ENCODE measurements at regions not wholly inside any gene's neighbourhood (a gene's known extent, or its start where the extent isn't known, plus 50 kb on each side); places are given as distances from the start of the nearest gene placed in this dataset.
A peak's percentile ranks its signal among the peaks of the same experiment; 100 is the strongest.
"Not testable (repeated sequence)": the region's sequence is repeated elsewhere in the genome, so short reads cannot be mapped to it uniquely, and the experiment has no call there.

DNA sequence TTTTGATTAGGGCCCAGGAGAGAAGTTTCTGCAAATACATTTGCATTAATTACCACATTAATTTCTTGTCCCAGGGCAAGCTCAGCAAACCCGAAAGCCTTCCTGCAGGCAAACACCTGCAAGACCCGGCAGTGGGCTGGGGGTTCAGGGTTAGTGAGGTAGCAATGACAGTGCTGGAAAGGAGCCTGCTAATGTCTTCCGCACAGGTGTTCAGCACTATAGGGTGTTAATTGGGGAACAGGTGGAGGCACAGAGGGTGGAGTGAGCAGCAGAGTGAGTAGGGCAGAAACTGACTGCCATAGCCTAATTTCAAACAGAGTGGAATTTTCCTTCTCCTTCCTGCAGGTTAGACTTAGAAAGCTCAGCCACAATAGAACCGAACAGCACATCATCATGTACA lies 50.9 kb upstream of the UBASH3B start:
- H3K4me1 Mint-ChIP-seq: no peaks in the 10 kb centered on the region
- H3K36me3 Mint-ChIP-seq: no peaks in the 10 kb centered on the region
- H3K27me3 Mint-ChIP-seq: peaks cover 12% of the 10 kb centered on the region
- H3K9me3 Mint-ChIP-seq: no peaks in the 10 kb centered on the region
- H3K4me3 Mint-ChIP-seq: no peak overlapping the region
- no peak overlapping the region for H3K27ac Mint-ChIP-seq

DNA sequence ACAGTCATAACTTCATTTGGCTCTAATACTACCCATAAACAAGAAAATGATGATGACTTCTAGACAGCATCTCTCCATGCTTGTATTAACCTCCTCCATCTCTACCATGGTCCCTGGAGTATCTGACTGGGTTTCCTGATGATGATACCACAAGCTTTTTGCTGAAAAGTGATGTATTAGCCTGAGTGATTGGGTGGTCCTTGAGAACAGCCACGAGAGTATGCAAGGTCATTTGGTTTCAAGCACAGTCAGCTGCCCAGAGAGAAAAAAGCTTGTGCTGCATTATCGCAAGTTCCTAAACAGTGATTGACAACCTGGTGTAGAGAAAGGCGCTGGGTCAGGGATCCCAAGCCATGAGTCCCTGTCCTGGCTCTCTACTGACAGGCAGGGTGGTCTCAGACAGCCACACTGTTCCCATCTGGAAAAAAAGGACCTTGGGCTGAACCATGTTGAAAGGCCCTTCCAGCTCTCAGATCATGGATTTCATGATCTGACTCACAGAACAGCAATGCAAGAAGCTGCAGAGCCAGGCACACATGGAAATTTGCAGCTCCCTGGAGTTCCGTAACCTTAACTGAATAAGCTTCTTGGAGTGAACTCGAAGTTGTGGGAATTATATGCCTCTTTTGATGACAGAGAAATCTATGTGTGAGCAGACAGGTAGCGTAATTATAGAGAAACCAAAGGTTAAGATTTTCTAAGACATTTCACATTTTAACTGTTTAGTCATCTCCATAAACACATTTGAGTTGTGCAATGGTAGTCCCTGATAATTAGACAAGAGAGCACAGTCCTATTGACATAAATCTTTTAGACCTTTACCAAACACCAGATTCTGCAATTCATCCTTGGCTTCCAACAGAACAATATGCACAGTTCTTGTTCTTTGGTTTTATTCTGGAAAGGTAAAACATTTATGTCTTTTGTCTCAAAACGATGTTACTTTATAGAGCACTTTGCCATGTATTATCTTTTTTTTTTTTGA lies 54.1 kb upstream of the UBASH3B start:
- Mint-ChIP-seq H3K4me3 (no peak overlapping the region), H3K27ac (no peak overlapping the region), H3K4me1 (no peaks in the 10 kb centered on the region), H3K27me3 (peaks cover 14% of the 10 kb centered on the region), H3K9me3 (no peaks in the 10 kb centered on the region), H3K36me3 (no peaks in the 10 kb centered on the region)

- Mint-ChIP-seq H3K9me3 (no peaks in the 10 kb centered on the region), H3K27ac (no peak overlapping the region), H3K36me3 (no peaks in the 10 kb centered on the region), H3K4me1 (no peaks in the 10 kb centered on the region), H3K27me3 (peaks cover 14% of the 10 kb centered on the region), H3K4me3 (no peak overlapping the region)
Observed at GRCh38 chr11:122600290-122600689, 55.2 kb upstream of the UBASH3B start.

DNA sequence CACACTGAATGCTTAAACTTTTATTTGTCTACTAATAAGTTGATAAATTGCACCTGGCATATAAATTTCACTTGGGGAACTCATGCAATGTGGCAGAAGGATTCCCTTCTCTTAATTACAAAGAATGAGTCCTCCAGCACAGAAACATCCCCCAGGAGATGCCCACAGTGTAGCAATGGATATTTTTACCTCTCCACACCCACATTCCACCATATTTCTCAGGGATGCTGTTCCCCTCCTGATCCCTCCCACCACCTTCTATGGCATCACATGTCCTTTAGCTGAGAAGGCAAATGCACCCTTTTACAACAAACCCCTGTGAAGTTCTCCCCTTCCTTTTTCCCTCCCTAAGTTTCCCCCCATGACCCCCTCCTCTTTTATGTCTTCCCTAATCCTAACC lies 56.1 kb upstream of the UBASH3B start:
- H3K4me3 Mint-ChIP-seq: no peak overlapping the region
- H3K27me3 Mint-ChIP-seq: peaks cover 15% of the 10 kb centered on the region
- H3K9me3 Mint-ChIP-seq: no peaks in the 10 kb centered on the region
- no peaks in the 10 kb centered on the region for H3K36me3 Mint-ChIP-seq
- H3K27ac Mint-ChIP-seq: no peak overlapping the region
- H3K4me1 Mint-ChIP-seq: no peaks in the 10 kb centered on the region

GRCh38 chr11:122598971-122599370 lies 56.6 kb upstream of the UBASH3B start:
- no peaks in the 10 kb centered on the region for H3K4me1 Mint-ChIP-seq
- peaks cover 15% of the 10 kb centered on the region for H3K27me3 Mint-ChIP-seq
- H3K36me3 Mint-ChIP-seq: no peaks in the 10 kb centered on the region
- H3K9me3 Mint-ChIP-seq: no peaks in the 10 kb centered on the region
- H3K4me3 Mint-ChIP-seq: no peak overlapping the region
- no peak overlapping the region for H3K27ac Mint-ChIP-seq

DNA sequence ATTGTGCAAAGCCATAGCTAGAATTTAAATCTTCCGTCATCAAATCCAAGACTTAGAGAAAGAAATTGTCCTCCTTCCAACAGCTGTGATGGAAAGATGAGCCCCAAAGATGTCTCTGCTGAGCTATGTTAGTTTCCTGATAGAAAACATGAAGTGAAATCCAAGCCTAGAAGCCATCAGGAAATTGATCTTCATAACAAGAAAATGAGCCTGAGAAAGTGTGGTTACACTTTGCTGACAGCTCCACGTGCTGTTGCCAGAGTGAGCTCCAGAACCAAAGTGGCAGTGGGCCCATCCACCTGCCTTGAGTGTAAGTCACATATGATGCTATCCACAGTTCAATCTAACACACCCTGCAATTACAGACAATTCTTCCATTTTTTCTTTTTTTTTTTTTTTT lies 58.0 kb upstream of the UBASH3B start:
- no peaks in the 10 kb centered on the region for H3K9me3 Mint-ChIP-seq
- no peaks in the 10 kb centered on the region for H3K36me3 Mint-ChIP-seq
- H3K4me1 Mint-ChIP-seq: no peaks in the 10 kb centered on the region
- peaks cover 13% of the 10 kb centered on the region for H3K27me3 Mint-ChIP-seq
- no peak overlapping the region for H3K4me3 Mint-ChIP-seq
- H3K27ac Mint-ChIP-seq: no peak overlapping the region

- no peaks in the 10 kb centered on the region for H3K36me3 Mint-ChIP-seq
- H3K27ac Mint-ChIP-seq: peak overlapping the region in 1 of 3 donors; percentile 16
- H3K4me3 Mint-ChIP-seq: no peak overlapping the region
- H3K4me1 Mint-ChIP-seq: no peaks in the 10 kb centered on the region
- no peaks in the 10 kb centered on the region for H3K9me3 Mint-ChIP-seq
- peaks cover 12% of the 10 kb centered on the region for H3K27me3 Mint-ChIP-seq
Observed at GRCh38 chr11:122594986-122595645, 60.4 kb upstream of the UBASH3B start.

DNA sequence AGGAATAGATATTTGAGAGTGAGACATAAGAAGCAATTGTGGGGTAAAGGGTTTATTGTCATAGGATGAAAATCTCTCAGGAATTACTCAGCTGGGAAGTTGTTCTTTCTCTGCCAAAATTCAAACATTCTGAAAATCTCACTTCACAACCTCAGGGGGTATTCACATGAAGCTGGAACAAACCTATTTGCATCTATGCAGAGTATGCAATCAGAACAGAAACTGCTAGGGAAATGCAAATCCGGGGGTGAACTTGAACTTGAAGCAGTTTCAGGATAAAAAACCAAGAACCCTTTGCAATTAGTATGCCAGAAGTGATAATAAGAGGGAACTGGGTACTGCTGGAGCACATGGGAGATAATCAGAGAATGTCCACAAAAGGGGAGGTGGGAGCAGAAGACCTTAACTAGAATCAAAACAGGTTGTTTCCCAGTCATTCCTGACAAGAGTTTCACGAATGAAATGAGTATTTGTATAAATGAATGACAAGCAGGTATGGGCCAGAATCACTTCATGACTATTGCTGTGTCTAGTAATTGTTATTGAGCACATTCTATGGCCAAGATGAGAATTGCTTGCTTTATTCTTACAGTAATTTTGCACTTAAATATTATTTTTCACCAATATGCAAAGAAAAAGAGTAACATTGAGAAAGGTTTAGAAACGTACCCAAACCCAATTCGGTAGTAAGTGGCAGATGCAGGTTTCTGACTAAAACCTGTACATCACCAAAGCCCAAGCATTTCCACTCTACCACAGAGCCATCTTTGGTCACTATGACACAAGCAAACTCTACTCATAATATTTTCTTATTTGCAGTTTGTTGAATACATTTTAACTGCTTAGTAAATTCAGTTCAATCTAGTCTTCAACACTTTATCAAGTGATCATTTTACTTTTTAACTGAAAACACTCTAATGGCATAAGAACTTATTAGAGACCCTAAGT lies 61.8 kb upstream of the UBASH3B start:
- H3K9me3 Mint-ChIP-seq: no peaks in the 10 kb centered on the region
- H3K4me3 Mint-ChIP-seq: no peak overlapping the region
- no peaks in the 10 kb centered on the region for H3K4me1 Mint-ChIP-seq

DNA sequence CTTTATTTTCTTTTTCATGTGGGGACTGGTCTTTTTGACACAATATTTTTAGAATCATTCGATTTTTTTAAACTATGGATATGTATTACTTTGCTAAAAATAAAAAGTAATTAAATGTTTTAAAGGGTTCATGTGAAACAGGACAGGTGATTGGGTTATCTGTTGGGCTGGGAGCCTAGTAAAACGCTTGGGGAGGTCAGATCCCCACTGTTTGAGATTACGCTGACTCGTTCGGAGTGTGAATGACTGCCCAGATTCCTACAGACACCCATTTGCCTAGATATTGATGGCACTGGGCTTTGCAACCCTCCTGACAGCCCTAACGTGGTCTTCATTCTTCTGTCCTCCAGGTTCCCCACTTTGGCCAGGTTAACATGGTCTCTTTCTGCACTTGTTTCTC lies 62.9 kb upstream of the UBASH3B start:
- Mint-ChIP-seq H3K4me3 (no peak overlapping the region), H3K9me3 (peaks cover 0 to 8% (median 8%) of the 10 kb centered on the region in 3 donors), H3K4me1 (no peaks in the 10 kb centered on the region), H3K36me3 (no peaks in the 10 kb centered on the region), H3K27me3 (peaks cover 32% of the 10 kb centered on the region), H3K27ac (no peak overlapping the region)

More for the DNA sequence above, 61.8 kb upstream of the UBASH3B start:
- peaks cover 23% of the 10 kb centered on the region for H3K27me3 Mint-ChIP-seq
- no peaks in the 10 kb centered on the region for H3K36me3 Mint-ChIP-seq
- H3K27ac Mint-ChIP-seq: peak overlapping the region in 1 of 3 donors; percentile 16

DNA sequence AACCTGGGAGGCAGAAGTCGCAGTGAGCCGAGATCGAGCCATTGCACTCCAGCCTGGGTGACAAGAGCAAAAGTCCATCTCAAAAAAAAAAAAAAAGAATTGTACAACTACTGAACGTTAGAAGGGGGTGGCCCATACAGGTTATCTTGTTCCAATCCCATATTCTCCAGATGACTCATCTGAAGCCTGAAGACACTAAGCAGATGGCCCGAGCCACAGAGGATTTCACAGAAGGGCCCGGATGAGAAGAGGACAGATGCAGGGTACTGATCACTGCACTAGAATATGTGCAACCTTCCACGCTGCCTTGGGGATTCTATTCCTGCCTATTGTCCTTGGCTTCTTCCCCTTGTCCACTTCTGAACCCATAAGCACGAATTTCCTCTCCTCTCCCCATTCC lies 70.9 kb upstream of the UBASH3B start:
- H3K36me3 Mint-ChIP-seq: no peaks in the 10 kb centered on the region
- H3K27ac Mint-ChIP-seq: no peak overlapping the region
- H3K4me3 Mint-ChIP-seq: no peak overlapping the region
- H3K27me3 Mint-ChIP-seq: peaks cover 19% of the 10 kb centered on the region
- peaks cover 0 to 6% (median 5%) of the 10 kb centered on the region in 3 donors for H3K4me1 Mint-ChIP-seq
- peaks cover 0 to 9% (median 8%) of the 10 kb centered on the region in 3 donors for H3K9me3 Mint-ChIP-seq

DNA sequence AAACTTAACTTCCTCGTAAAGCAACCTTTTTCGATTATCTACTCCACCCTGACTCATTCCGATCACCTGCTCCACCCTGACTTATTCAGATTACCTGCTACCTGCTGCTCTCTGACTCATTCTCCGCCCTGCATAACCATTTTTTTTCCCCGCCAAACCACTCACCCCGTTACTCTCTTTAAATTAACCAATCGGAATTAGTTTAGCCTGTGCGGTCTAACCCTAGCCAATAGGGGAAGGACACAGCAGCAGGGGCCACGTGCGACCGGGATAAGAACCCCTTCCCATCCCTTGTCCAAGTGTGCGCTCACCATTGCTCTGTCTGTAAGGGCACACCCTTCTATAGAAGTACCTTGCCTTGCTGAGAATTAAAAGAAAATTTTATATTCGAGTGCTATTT lies 75.5 kb upstream of the UBASH3B start:
- not testable (repeated sequence) for H3K36me3 Mint-ChIP-seq, H3K27me3 Mint-ChIP-seq, H3K9me3 Mint-ChIP-seq, H3K27ac Mint-ChIP-seq, H3K4me3 Mint-ChIP-seq, H3K4me1 Mint-ChIP-seq

- H3K27me3 Mint-ChIP-seq: no peaks in the 10 kb centered on the region
- no peaks in the 10 kb centered on the region for H3K36me3 Mint-ChIP-seq
- H3K27ac Mint-ChIP-seq: no peak overlapping the region
- peaks cover 0 to 6% (median 5%) of the 10 kb centered on the region in 3 donors for H3K4me1 Mint-ChIP-seq
- no peak overlapping the region for H3K4me3 Mint-ChIP-seq
- peaks cover 0 to 1% (median 0%) of the 10 kb centered on the region in 3 donors for H3K9me3 Mint-ChIP-seq
Observed at GRCh38 chr11:122578171-122578825, 77.2 kb upstream of the UBASH3B start.

DNA sequence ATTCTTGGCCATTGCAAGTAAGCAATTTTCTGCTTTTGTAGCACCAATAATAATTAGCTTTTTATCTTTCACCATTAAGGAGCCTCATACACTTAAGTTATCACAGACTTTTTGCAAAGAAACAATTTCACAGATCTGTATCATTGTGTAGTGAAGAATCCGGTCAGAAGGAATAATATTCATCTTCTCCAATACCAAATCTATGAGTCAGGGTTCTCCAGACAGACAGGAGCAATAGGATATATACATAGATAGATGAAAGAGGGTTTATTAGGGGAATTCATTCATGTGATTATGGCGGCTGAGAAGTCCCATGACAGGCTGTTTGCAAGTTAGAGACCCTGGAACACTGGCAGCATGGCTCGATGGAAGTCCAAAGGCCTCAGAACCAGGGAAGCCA lies 82.9 kb upstream of the UBASH3B start:
- H3K36me3 Mint-ChIP-seq: no peaks in the 10 kb centered on the region

GRCh38 chr11:122563761-122564160 lies 91.8 kb upstream of the UBASH3B start:
- Mint-ChIP-seq H3K27ac (no peak overlapping the region), H3K9me3 (peaks cover 0 to 5% (median 2%) of the 10 kb centered on the region in 3 donors), H3K27me3 (peaks cover 11% of the 10 kb centered on the region), H3K4me1 (no peaks in the 10 kb centered on the region), H3K36me3 (no peaks in the 10 kb centered on the region), H3K4me3 (peak overlapping the region in 1 of 4 donors; percentile 44)

More for the DNA sequence above, 82.9 kb upstream of the UBASH3B start:
- peaks cover 1% of the 10 kb centered on the region for H3K27me3 Mint-ChIP-seq
- H3K4me3 Mint-ChIP-seq: no peak overlapping the region
- no peaks in the 10 kb centered on the region for H3K4me1 Mint-ChIP-seq
- no peak overlapping the region for H3K27ac Mint-ChIP-seq
- H3K9me3 Mint-ChIP-seq: peaks cover 0 to 2% (median 2%) of the 10 kb centered on the region in 3 donors
